HG03095 (cell line): ENCODE measurements at regions not wholly inside any gene's neighbourhood (a gene's known extent, or its start where the extent isn't known, plus 50 kb on each side); places are given as distances from the start of the nearest gene placed in this dataset.
A peak's percentile ranks its signal among the peaks of the same experiment; 100 is the strongest.
"Not testable (repeated sequence)": the region's sequence is repeated elsewhere in the genome, so short reads cannot be mapped to it uniquely, and the experiment has no call there.

ENCODE experiments used
- ATAC-seq: cut with Tn5 transposase; IDR thresholded peaks from one replicate; pipeline ENCODE4 v1.9.1; 2021; ENCODE audit warnings: moderate library complexity; ENCODE audit not compliant: unreplicated experiment

DNA sequence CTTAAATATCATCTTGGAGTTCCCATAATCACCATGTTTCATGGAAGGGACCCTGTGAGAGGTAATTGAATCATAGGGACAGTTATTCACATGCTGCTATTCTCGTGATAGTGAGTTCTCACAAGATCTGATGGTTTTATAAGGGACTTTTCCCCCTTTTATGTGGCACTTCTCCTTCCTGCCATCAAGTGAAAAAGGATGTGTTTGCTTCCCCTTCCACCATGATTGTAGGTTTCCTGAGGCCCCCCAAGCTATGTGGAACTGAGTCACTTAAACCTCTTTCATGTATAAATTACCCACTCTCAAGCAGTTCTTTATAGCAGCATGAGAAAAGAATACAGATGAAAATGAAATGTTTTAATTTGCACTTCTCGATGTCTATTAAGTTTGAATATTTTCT is 112.0 kb downstream of the ZNF648 start:
- no peak for ATAC-seq

GRCh38 chr1:181948372-181948771 is 113.1 kb downstream of the ZNF648 start:
- no peak for ATAC-seq

- no peak for ATAC-seq
Observed at GRCh38 chr1:181947441-181947840, 114.1 kb downstream of the ZNF648 start.

DNA sequence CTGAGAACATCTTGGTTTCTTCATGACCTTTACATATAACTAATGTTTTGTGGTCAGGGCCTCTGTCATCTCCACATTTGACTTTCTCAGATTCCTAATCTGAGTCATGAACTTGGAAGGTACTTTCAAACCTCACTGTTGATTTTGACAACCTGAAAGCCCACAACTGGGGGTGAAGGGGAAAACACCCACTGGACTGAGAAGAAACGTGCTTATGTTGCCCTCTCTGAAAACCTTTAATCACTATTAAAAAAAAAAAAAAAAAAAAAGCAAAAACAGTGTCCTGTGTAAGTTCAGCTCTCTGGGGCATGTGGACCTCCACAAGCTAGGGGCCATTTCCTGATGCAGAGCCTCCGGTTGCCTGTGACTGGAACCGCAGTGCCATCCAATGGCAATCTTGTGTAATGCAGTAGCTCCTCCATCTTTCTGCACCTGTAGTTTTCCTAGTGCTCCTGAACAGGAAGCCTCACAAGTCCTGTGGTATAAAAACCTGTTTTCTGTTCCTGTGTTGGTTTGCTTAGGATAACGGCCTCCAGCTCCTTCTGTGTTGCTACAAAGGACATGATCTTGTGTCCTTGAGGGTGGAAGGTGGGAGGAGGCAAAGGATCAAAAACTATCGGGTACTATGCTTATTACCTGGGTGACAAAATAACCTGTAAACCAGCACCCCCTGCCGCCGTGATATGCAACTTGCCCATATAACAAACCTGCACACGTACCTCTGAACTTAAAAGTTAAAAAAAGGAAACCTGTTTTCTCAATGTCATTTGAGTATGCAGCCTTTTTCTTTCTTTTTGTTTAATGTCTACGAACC is 124.5 kb downstream of the ZNF648 start:
- ATAC-seq: peak; percentile 81

DNA sequence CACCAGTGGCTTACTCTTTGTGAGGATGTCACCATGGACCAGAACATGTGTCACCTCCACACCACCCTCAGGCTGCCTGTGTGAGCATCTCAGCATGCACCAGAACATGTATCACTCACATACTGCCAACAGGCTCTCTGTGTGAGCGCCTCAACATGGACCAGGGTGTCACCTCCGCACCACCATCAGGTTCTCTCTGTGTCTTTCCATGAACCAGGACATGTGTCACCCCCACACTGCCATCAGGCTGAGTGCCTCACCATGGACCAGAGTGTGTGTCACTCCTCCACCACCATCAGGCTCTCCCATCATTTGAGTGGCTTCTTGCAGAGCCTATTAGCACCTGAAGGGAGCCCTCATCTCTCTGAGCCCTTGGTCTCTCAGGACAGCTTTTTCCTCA is 125.2 kb downstream of the ZNF648 start:
- peak; percentile 19 for ATAC-seq

GRCh38 chr1:181931873-181932272 is 129.6 kb downstream of the ZNF648 start:
- ATAC-seq: no peak

- ATAC-seq: no peak
Observed at GRCh38 chr1:181930187-181930586, 131.3 kb downstream of the ZNF648 start.

- ATAC-seq: no peak
Observed at GRCh38 chr1:181926697-181927096, 134.8 kb downstream of the ZNF648 start.

- not testable (repeated sequence) for ATAC-seq
Observed at GRCh38 chr1:181924034-181924433, 137.5 kb downstream of the ZNF648 start.

DNA sequence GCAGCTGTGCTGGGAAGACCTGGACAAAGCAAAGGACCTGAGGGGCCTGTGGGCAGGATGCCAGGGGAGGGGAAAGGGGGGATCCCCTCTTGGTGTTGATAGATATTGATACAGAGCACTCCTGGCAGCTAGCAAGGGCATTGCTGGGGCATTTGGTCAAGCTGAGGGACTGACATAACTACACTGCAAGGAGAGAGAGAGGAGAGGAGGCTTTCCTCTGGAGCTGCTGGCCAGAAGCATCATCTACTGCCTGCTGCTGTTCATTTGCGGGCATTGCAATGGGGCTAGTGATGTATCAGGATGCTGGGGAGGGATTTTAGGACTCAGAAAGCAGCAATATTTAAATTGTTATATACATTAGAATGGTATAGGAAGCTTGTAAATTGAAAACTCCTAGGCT is 142.0 kb downstream of the ZNF648 start:
- ATAC-seq: no peak

GRCh38 chr1:181918880-181919525 is 142.5 kb downstream of the ZNF648 start:
- ATAC-seq: no peak

DNA sequence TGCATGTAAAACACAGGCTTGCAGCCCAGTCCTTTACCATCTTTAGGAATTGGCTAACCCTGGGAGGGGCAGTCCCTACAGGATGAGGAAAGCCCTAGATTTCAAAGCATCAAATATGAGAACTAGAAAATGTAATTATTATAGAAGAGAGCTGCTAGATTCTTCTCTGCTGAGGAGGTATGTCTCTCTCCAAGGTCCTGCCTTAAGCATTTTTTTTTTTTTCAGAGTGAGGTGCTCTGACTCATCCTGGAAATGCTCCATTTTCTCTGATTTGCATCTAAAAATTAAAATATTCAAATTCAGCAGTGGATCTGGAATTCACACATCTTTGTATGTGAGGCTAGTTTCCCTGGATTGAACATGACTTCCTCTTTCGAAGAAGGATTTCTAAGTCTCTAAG is 149.8 kb downstream of the ZNF648 start:
- no peak for ATAC-seq

DNA sequence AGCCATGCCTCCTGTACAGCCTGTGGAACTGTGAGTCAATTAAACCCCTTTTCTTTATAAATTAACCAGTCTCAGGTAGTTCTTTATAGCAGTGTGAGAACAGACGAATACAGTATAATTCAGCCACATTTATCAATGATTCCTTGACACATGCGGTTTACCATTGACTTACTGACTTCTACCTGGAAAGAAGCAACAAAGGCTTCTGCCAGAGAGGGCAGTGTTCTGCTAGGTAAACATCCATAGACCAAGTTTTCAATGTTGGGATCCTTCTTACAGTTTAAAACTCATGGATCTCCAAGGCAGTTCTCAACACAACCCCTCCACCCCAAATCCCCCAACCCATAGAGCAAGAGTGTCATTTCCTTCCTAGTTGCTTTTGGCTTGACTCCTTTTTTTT is 150.6 kb downstream of the ZNF648 start:
- ATAC-seq: no peak

DNA sequence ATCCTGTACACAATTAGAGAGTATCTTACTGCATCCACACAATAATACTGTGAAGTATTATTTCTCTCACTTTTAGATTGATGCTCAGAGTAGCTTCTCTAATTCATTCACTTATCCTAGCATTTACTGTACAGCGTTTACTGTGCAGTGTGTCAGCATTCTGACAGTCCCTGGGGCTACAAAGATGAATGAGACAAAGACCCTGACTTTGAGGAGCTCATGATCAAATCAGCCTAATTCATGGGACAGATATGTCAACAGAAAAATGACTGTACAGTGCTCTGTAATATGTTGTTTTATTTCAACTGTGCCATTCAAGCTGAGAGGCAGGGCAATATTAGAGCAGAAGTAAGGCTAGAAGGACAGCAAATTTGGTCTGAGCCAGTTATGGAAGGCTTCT is 152.5 kb downstream of the ZNF648 start:
- no peak for ATAC-seq

- no peak for ATAC-seq
Observed at GRCh38 chr1:181906631-181907030, 154.9 kb downstream of the ZNF648 start.

DNA sequence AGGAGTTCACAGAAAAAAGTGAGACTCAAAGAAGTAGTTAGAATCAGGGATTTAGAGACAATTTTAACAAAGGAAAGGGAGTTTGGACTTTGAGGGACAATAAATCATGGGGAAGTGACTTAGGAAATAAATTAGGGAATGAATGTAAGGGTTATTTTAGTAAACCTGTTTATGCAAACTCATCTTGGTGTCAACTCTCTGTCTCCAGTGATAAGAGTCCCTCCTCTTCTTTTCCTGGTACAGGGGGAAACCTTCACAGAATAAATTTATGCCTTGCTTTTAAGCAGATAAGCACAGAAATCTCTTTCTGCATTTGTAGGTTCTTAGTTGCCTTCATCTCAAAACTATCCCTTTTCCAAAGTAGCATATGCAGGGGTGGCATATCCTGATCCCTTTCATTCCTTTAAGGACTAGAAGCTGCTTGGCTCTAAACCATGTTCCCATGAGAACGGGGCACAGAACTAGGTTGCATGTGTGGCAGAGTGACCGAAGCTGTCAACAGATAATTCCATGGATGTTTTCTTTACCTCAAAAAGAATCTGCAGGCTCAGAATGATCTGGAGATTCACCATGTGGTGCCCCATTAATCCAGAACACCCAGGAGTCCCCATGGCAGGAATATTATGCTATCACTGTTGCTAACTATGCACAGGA is 155.4 kb downstream of the ZNF648 start:
- ATAC-seq: no peak

DNA sequence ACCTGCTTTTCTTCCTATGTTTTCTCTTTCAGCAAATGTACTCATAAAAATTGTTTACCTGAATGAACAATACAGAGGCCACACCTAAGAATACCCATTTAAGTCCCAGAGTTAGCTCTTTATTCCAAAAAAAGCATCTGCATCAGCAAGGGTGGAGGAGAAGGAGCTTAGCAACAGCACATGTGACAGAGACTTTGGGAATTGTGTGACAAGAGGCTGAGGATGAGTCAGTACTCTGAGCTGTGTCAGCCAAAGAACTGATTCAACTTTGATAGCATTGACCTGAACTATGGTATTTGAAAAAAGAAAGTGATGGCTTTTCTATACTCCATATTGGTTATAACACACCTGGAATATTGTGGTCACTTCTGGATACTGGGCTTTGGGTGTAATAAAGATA is 162.7 kb downstream of the ZNF648 start:
- no peak for ATAC-seq

GRCh38 chr1:181896824-181897223 is 164.7 kb downstream of the ZNF648 start:
- ATAC-seq: no peak

DNA sequence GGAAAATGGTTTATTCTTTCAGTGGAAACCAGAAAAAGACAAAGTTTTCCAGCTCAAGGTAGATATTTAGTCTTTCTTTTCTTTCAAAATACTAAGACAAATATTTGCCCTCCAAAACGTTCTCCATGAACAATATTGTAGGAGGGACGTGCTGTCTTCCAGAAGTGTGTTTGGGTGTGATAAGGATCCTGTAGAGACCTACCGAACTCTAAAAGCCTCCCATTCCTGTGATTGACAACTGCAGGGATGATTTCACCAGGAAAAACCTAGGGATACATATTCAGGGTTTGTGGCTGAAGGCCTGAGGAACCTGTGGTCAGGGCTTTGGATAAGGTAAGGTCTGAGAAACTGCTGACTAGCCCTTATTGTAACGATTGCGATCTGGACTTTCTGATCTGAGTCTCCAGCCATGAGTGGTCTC is 167.1 kb downstream of the ZNF648 start:
- ATAC-seq: no peak

DNA sequence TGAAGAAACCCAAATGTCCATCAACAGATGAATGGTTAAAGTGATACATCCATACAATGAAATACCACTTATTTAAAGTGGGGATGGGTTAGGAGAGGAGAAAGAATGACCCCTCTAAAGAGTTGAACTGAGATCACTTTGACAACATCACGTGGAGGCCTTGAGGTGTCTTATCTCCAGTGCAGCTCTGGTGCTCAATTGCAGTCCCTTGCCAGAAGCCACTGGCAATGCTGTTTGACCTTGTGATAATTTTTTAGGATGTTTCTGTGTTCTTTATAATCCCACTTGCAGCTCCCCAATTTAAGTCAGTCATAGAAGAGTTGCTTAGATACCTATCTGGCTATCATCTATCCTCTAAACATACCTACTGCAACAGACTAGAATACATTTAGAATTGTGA is 167.6 kb downstream of the ZNF648 start:
- no peak for ATAC-seq

DNA sequence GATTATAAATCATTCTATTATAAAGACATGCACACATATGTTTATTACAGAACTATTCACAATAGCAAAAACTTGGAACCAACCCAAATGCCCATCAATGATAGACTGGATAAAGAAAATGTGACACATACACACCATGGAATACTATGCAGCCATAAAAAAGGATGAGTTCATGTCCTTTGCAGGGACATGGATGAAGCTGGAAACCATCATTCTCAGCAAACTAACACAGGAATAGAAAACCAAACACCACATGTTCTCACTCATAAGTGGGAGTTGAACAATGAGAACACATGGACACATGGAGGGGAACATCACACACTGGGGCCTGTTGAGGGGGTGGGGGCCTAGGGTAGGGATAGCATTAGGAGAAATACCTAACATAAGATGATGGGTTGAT is 168.4 kb downstream of the ZNF648 start:
- not testable (repeated sequence) for ATAC-seq

- ATAC-seq: no peak
Observed at GRCh38 chr1:181872562-181872961, 188.9 kb downstream of the ZNF648 start.
